Stimulated activated CD4-positive, alpha-beta T cell treated with anti-CD3 and anti-CD28 coated beads, Interleukin-15, amount 100 ng/mL, for 1 hour (primary cell): ENCODE measurements at regions not wholly inside any gene's neighbourhood (a gene's known extent, or its start where the extent isn't known, plus 50 kb on each side); places are given as distances from the start of the nearest gene placed in this dataset.
"Not testable (repeated sequence)": the region's sequence is repeated elsewhere in the genome, so short reads cannot be mapped to it uniquely, and the experiment has no call there.

Experiments
- DNase-seq, 2 donors: peaks; one replicate each; pipeline ENCODE4 v3.0.0-alpha.2; 2020; ENCODE audit warnings: low read depth in 1 of 2, low spot score in 1 of 2

DNA sequence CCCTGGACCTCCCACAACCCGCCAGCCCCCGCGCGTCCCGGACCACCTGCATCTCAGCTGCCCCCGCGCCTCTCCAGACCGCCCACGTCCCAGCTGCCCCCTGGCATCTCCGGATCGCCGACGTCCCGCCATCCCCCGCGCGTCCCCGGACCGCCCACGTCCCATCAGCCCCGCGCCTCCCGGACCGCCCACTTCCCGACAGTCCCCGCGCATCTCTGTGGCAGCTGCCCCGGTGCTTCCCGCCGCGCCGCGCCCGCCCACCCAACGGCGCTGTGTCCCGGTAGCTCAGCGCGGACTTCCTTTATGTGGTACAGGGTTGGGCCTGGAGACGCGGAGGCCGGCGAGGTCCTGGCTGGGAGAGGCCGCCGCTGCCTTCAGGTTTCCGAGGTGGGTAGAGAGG, 874.9 kb downstream of the TMEM121 start:
- not testable (repeated sequence) for DNase-seq

DNA sequence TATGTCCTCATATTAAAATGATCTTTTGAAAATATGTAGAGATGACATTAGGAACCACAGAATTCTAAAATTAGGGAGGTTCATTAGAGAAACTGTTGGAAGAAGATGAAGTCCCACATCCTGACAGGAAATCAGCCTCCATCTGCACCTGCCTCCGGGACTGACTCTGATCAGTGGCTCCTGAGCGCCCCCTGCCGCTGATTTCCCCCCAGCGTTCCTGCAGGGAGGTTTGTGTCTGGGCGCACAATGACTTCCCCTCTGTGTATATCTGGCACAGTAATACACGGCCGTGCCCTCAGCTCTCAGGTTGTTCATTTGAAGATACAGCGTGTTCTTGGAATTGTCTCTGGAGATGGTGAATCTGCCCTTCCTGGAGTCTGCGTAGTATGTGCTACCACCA, 883.8 kb downstream of the TMEM121 start:
- peak in 1 of 2 donors; percentile 32 for DNase-seq

DNA sequence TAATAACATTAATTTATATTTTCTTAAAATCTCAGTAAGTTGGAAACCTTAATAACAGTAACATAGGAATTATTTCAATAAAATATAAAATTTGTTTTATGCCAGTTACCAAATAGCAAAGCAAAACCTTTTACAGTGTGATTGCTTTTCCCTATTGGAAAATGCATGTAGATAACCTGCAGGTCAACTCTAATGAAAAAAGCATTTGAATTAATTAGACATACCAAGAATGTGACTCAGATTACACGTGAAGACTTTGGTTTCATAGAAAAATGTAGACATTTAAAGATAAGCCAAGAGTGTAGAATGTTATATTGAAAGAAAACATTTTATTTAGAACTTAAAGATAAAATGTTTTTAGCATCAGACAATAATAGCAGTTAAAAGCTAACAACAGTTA, 888.1 kb downstream of the TMEM121 start:
- no peak for DNase-seq

DNA sequence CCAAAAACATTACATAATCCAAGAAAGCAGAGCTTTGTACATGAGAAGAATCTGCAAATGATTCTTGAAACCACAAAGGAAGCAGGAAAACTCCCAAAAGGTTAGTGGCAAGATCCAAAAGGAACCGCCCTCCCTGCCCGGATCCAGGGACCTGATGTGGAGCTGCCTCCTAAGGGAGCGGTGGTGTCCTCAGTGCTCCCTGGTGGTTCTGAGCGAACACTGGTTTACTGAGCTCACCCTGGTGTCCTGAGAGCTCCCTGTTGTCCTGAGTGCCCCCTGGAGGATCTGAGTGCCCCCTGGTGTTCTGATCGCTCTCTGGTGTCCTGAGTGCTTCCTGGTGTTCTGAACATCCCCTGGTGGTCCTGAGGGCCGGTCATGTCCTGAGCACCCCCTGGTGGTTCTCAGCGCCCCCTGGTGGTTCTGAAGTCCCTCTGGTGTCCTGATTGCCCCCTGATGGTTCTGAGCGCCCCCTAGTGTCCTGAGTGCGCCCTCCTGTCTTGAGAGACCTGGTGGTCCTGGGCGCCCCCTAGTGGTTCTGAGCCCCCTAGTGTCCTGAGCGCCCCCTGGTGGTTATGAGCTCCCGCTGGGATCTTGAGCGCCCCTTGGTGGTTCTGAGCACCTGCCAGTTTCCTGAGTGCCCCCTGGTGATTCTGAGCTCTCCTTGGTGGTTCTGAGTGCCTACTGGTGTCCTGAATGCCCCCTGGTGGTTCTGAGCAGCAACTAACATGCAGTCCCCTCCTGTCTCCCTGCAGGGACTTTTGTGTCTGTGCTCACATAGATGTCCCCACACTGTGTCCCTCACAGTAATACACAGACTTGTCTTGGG, 891.1 kb downstream of the TMEM121 start:
- DNase-seq = peak; percentile 40 to 82

DNA sequence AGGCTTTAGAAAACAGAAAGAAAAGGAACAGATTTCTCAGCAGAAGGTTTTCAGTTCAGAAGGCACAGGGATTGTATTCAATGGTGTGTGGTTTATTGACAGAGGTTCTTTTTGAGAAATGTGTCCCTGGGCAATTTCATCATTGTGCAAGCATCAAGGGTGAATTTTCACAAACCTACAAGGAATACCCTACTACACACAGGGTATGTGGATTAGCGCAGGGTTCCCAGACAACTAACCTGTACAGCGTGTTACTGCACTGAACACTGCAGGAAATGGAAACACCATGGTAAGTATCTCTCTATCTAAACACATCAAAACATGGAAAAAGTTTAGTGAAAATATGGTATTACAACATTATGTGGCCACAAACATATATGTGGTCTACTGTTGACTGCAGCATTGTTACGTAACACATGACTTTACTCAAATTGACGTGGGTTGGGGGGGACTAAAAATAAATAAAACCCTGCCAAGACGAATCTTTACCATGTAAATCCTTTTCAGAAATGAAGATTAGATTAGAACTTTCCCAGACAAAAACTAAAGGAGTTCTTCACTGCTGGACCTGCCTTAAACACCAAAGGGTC, 893.1 kb downstream of the TMEM121 start:
- DNase-seq = no peak

DNA sequence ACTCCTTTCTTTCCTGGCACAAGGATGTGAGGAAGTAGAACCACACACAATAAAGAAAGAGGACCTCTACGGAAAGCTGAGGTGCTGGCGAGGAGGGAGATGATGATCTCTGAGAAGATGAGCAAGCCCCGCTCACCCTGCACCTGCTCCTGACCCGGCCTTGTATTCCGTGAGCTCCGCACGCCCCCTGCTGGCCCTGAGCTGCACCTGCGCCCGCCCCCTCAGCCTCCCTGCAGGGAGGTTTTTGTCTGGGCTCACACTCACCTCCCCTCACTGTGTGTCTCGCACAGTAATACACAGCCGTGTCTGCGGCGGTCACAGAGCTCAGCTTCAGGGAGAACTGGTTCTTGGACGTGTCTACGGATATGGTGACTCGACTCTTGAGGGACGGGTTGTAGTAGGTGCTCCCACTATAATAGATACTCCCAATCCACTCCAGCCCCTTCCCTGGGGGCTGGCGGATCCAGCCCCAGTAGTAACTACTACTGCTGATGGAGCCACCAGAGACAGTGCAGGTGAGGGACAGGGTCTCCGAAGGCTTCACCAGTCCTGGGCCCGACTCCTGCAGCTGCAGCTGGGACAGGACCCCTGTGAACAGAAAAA, 895.1 kb downstream of the TMEM121 start:
- DNase-seq = peak in 1 of 2 donors; percentile 64

DNA sequence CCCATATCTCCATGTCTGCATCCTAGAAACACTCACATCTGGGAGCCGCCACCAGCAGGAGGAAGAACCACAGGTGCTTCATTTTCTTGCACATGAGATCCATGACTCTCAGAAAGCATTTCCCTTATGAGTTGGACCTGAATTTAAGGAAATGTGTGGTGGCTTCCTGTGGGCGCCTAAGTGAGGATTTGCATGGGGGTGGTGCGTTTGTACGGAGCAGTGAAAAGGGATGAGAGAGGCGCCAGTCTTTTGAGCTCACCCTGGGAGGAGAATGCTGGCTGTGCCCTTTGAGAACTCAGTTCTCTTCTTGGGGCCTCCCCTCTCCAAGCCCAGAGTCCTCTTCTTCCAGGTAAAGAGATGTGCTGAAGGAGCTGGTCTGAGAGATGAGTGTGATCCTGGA, 895.7 kb downstream of the TMEM121 start:
- DNase-seq = no peak

DNA sequence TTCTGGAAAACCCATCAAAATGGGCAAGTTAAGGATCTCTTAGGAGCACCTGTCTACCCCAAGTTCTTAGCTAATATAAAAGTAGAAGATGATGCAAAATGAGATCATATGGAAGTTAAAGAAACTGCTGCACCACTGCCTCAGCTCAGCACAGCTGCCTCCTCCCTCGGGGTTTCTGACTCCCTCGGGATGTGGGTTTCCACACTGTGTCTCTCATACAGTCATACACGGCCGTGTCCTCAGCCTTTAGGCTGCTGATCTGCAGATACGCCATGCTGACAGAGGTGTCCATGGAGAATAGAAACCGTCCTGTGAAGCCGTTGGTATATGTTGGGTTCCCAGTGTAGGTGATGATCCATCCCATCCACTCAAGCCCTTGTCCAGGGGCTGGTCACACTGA, 898.8 kb downstream of the TMEM121 start:
- not testable (repeated sequence) for DNase-seq

DNA sequence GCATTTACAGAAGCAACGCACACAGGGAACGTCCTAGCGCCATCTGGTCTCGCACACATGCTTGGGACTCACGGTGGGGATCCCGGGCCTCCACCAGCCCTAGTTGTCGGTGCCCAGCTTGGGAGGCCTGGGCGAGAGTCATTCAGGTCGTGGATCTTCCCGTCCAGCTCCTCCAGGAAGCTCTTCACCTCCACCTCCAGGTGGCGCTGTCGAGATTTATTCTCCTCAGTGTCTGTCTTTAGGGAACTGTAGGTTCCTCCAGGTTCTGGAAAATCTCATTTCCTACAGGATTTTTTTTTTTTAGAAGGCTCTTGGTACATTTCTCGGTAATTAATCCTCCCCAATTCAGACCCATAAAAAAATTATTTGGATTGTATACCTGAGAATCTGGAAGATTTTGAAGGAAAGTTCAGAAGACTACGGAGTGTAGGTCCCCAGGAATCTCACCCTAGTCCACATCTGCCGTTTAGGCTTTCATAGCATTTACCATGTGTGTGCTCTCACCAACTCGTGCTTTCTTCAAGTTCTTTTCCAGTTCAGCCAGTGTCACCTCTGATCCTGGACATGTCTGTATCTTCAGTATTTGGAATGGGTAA, 910.0 kb downstream of the TMEM121 start:
- DNase-seq = peak; percentile 44 to 52

DNA sequence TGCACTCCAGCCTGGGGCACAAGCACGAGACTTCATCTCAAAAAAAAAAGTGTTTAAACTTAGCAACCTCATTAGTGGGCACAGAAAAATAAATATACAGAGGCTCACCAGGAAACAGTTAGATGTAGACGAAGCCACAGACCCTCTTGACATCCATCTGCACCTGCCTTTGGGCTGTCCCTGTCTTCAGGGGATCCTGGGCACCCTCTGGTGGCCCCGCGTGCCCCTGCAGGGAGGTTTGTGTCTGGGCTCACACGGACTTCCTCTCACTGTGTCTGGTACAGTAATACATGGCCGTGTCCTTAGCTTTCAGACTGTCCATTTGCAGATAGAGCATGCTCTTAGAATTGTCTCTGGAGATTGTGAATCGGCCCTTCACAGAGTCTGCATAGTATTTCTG, 916.5 kb downstream of the TMEM121 start:
- DNase-seq = peak in 1 of 2 donors; percentile 37

DNA sequence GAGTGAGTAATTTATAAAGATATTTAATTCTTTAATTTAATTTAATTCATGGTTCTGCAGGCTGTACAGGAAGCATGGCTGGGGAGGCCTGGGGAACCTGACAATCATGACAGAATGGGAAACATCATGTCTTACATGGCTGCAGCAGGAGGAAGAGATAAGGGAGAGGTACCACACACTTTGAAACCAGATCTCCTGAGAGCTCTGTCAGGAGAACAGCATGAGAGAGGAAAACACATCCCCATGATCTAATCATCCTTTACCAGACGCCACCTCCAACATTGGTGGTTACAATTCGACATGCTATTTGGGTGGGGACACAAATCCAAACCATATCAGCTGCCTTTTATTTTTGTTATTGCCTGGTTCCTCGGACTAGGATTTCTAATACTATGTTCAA, 928.6 kb downstream of the TMEM121 start:
- DNase-seq = no peak

DNA sequence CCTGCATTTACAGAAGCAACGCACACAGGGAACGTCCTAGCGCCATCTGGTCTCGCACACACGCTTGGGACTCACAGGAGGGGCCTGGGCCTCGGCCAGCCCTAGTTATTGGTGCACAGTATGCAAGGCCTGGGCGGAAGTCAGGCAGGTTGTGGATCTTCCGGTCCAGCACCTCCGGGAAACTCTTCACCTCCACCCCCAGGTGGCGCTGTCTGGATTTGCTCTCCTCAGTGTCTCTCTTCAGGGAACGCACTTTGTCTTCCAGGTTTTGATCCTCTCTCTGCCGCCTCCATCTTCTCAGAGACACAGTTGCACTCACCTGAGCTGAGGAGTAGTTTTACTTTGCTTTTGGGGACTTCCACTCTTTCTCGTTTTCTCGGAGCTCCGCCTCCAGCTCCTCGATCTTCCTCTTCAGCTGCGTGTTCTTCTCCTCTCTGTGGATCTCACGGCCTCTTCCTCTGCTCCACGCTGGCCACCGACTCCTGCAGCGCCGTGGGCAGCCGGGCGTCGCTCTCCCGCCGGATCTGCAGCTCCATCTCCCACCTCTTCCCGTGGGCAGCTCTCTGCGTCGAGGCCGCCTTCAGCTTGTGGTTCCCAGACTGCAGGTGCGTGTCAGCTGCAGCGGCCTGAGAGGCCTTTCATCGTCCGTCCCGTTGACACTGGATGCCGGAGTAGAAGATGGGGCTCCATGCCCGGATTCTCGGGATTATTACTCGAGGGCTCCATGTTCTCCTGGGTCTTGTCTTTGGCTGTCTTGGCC, 933.8 kb downstream of the TMEM121 start:
- DNase-seq = peak; percentile 42 to 54

DNA sequence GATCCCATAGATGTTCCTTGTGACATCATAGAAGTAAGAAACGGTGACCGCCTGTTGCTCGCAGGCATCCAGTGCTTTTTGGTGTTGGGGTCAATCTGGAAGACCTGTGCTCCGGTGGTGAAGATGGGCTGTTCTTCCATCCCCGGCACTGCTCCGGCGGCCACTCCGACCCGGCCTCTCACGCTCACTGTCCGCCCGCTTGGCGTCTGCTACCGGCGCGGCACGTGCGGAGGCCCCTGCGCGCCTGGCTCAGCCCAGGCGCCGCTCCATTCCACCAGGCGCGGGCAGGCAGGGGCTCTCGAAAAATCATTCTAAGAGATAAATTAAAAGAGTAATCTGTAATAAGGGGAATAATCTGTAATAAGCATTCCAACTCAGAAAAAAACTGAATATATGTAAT, 934.5 kb downstream of the TMEM121 start:
- DNase-seq = no peak

DNA sequence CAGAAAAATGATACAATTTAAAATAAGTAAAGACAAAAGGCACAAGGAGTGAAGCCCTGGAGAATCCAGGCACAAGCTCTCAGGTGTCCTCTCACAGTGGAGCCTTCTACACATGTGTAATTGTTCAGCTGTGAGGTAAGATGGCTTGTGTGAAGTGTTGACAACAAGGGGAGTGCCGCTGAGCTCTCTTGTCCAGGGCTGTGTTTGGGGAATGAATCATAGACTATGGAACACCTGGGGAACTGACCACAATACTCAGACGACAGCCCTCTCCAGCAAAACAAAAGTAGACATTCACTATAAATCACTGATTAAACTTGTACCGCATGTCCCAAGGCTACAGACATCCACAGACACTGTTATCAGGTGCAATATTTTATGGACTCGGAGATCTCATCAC, 940.1 kb downstream of the TMEM121 start:
- DNase-seq = not testable (repeated sequence)

DNA sequence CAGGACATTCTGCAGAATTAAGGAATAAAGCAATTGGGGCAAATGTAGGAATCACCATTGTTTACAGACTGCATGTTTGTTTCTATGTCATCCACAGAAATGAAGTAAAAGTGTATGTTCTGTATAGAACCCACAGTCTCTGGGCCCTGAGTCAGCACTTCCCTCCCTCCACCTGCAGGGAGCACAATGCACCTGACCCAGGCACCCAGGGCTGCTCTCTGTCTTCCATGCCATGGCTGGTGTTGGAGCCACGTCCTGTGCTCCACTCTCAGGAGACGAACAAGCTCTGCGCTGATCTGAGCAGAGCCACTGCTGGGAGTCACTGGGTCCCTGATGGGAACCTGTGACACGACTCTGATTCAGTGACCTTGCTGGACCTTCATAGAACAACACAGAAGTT, 942.5 kb downstream of the TMEM121 start:
- DNase-seq = not testable (repeated sequence)

DNA sequence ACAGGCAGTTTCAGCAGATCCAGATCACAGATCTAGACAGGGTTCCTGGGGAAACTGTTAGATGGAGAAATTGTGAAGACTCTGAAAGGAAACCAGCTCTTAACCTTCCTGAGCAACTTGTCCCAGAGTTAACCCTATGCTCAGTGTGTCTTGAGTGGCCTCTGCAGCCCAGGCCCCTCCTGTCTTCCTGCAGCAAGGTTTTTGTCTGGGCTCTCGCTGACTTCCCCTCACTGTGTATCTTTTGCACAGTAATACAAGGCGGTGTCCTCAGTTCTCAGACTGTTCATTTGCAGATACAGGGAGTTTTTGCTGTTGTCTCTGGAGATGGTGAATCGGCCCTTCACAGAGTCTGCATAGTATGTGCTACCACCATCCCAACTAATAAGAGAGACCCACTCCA, 943.6 kb downstream of the TMEM121 start:
- DNase-seq = not testable (repeated sequence)

DNA sequence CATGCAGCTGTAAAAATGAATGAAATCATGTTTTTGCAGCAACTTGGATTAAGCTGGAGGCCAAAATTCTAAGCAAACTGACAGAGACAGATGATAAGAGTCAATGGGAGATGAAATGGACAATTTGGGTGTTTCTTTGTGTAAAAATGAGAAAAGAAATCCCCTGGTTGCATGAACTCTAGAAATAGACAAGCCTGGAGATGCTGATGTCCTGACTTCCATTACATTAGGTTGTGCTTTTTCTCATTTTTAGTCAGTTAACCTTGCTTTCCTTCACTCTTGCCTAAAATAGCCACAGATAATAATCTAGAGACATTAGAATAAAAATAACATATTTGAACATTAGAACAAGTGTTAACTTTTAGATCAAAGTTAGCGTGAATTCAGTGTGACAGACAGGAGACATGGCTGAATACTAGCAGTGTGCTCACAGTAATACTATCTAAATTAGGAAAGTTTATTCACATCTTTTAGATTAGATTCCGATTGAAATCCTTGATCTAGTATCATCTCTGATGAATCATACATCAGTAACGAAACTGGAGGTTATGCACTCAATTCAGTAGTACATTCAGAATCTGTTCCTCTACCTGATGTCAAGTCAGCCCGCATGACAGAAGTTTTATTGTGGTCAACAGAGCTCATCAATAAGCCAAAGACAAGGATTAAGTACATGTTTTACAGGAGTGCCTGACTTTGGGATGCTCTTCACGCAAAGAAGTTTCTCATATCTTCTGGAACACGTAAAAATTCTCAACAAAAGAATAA, 948.1 kb downstream of the TMEM121 start:
- not testable (repeated sequence) for DNase-seq

DNA sequence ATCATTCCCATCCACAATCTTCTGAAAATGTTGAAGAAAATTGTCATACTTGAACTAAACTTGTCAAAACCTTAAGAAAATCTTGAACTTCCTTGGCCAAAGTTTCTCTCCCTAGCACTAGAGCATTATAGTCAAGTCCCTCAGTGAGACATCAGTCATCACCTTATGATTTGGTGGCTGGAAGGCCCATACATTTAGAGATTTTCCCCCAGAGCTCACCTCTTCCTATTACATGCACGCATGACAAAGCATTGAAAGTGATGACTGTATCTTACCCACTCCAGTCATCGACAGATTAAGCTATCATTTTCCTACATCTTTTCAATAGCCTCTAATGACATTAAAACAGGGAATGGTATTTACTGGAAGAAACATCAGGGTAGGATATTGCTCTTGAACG, 948.8 kb downstream of the TMEM121 start:
- DNase-seq = not testable (repeated sequence)

DNA sequence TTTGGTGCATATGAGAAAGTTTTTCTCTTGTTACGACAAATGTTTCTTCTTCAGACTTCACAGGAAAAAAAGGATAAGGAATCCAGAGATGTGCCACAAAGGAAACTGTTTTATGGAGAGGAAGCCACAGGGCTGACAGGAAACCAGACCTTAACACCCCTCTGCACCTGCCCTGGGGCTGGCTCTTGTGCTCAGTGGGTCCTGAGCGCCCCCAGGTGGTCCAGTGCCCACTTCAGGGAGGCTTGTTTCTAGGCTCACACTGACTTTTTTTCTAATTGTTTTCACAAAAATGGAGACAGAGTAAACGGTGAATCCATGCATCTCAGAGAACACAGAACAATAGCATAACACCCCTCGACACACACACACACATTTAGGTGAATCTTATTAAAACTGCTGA, 951.2 kb downstream of the TMEM121 start:
- not testable (repeated sequence) for DNase-seq

DNA sequence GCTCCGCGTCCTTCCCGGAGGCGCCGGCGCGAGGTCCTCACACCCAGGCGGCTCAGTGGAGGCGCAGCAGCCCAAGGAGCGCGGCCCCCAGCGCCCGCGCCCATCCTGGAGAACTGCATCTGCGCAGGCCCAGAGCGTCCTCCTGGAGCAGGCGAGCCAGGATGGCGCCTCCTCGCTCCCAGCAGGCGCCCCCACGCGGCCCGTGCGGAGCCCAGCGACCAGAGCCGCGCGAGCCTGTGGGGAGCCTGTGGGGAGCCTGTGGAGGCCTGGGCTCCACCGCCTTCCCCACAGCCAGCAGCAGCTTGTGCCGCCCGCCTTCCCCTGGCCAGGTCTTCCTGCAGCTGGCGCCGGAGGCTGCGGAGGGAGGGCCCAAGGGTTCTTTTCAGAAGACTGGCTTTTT, 953.9 kb downstream of the TMEM121 start:
- DNase-seq = not testable (repeated sequence)
